WTC11 (cell line): ENCODE measurements at regions not wholly inside any gene's neighbourhood (a gene's known extent, or its start where the extent isn't known, plus 50 kb on each side); places are given as distances from the start of the nearest gene placed in this dataset.

Source experiments
- ATAC-seq: fragments of 200-7000 bp; cut with Tn5 transposase; 2 replicates; pipeline ENCODE4 v1.10.0; 2021; ENCODE audit warnings: mild to moderate bottlenecking, moderate library complexity
- CTCF ChIA-PET: fragments of 300-600 bp; sonication (Branson Sonifier 250); formaldehyde crosslinking; loops from one replicate; lab custom pipeline; 2021; ENCODE audit warnings: antibody characterized with exemption; lab: Charles Lee
- POLR2A ChIA-PET: fragments of 350-600 bp; sonication (Branson Sonifier 250); formaldehyde crosslinking; loops from one replicate; lab custom pipeline; 2021; ENCODE audit warnings: antibody characterized with exemption; lab: Charles Lee
- DNase-seq: peaks from one replicate; pipeline ENCODE4 v3.0.0; 2021; ENCODE audit warnings: low spot score
- H3K27ac Mint-ChIP-seq: 2 replicates; pipeline ENCODE4 v1.8.0; 2021; ENCODE audit warnings: mixed read lengths
- H3K27me3 Mint-ChIP-seq: 2 replicates; pipeline ENCODE4 v1.8.0; 2021; ENCODE audit warnings: low read depth, mild to moderate bottlenecking, moderate library complexity, mixed read lengths
- H3K36me3 Mint-ChIP-seq: 2 replicates; pipeline ENCODE4 v1.8.0; 2021; ENCODE audit warnings: mixed read lengths
- H3K4me1 Mint-ChIP-seq: 2 replicates; pipeline ENCODE4 v1.8.0; 2022; ENCODE audit warnings: mixed read lengths
- H3K4me3 Mint-ChIP-seq: 2 replicates; pipeline ENCODE4 v1.8.0; 2021; ENCODE audit warnings: mild to moderate bottlenecking, moderate library complexity, mixed read lengths
- H3K9me3 Mint-ChIP-seq: 2 replicates; pipeline ENCODE4 v1.8.0; 2021; ENCODE audit warnings: mixed read lengths
- CTCF ChIP-seq: fragments of 200-600 bp; IDR thresholded peaks from 2 replicates; pipeline ENCODE4 v1.8.0; 2022; ENCODE audit warnings: antibody characterized with exemption
- ELF4 ChIP-seq: sonication (generic); formaldehyde crosslinking; IDR thresholded peaks from 2 replicates; pipeline ENCODE4 v1.8.1; 2022; ENCODE audit warnings: low read depth, mild to moderate bottlenecking, moderate library complexity, missing genetic modification reagents
- FOXP1 ChIP-seq: sonication (generic); formaldehyde crosslinking; IDR thresholded peaks from 2 replicates; pipeline ENCODE4 v1.8.0; 2022; ENCODE audit warnings: missing genetic modification reagents, mild to moderate bottlenecking, moderate library complexity, borderline replicate concordance
- GABPB1 ChIP-seq: sonication (generic); formaldehyde crosslinking; IDR thresholded peaks from 2 replicates; pipeline ENCODE4 v1.8.1; 2023; ENCODE audit warnings: mild to moderate bottlenecking, missing genetic modification reagents
- GTF2I ChIP-seq: fragments of 250-450 bp; sonication (Bioruptor Pico); conservative IDR thresholded peaks from 2 replicates; pipeline ENCODE4 v1.4.0; 2021; ENCODE audit warnings: mild to moderate bottlenecking
- HMGA2 ChIP-seq: fragments of 250-450 bp; sonication (Bioruptor Pico); IDR thresholded peaks from 2 replicates; pipeline ENCODE4 v1.4.0; 2021; ENCODE audit warnings: mild to moderate bottlenecking, moderate library complexity
- MLX ChIP-seq: sonication (generic); formaldehyde crosslinking; IDR thresholded peaks from 2 replicates; pipeline ENCODE4 v1.8.1; 2023; ENCODE audit warnings: mild to moderate bottlenecking, missing genetic modification reagents, moderate library complexity
- MYBL2 ChIP-seq: sonication (generic); formaldehyde crosslinking; IDR thresholded peaks from 2 replicates; pipeline ENCODE4 v1.8.1; 2023; ENCODE audit warnings: mild to moderate bottlenecking, moderate library complexity, missing genetic modification reagents
- NFATC4 ChIP-seq: fragments of 250-450 bp; sonication (Bioruptor Pico); IDR thresholded peaks from 2 replicates; pipeline ENCODE4 v1.9.0; 2021; ENCODE audit warnings: mild to moderate bottlenecking
- NFYB ChIP-seq: sonication (generic); formaldehyde crosslinking; conservative IDR thresholded peaks from 2 replicates; pipeline ENCODE4 v1.8.0; 2022; ENCODE audit warnings: low read depth, missing genetic modification reagents
- PREB ChIP-seq: sonication (generic); formaldehyde crosslinking; IDR thresholded peaks from 2 replicates; pipeline ENCODE4 v1.8.1; 2022; ENCODE audit warnings: mild to moderate bottlenecking, missing genetic modification reagents, moderate library complexity, borderline replicate concordance
- PRRX2 ChIP-seq: fragments of 250-450 bp; sonication (Bioruptor Pico); IDR thresholded peaks from 2 replicates; pipeline ENCODE4 v1.8.0; 2021; ENCODE audit warnings: mild to moderate bottlenecking
- TP53 ChIP-seq: sonication (generic); formaldehyde crosslinking; IDR thresholded peaks from 2 replicates; pipeline ENCODE4 v1.8.1; 2023; ENCODE audit warnings: mild to moderate bottlenecking, missing genetic modification reagents
- ZNF317 ChIP-seq: sonication (generic); formaldehyde crosslinking; IDR thresholded peaks from 2 replicates; pipeline ENCODE4 v1.8.1; 2023; ENCODE audit warnings: low read depth, mild to moderate bottlenecking, moderate library complexity, missing genetic modification reagents, borderline replicate concordance
- ZNF396 ChIP-seq: fragments of 250-450 bp; sonication (Bioruptor Pico); IDR thresholded peaks from 2 replicates; pipeline ENCODE4 v1.8.0; 2021; ENCODE audit warnings: mild to moderate bottlenecking, moderate library complexity, borderline replicate concordance
- ZNF423 ChIP-seq: fragments of 250-450 bp; sonication (Bioruptor Pico); IDR thresholded peaks from 2 replicates; pipeline ENCODE4 v2.1.2; 2022; ENCODE audit warnings: mild to moderate bottlenecking, moderate library complexity
- ZNF512 ChIP-seq: sonication (generic); formaldehyde crosslinking; IDR thresholded peaks from 2 replicates; pipeline ENCODE4 v1.8.1; 2022; ENCODE audit warnings: missing genetic modification reagents, borderline replicate concordance
- ZNF671 ChIP-seq: fragments of 250-450 bp; sonication (Bioruptor Pico); IDR thresholded peaks from 2 replicates; pipeline ENCODE4 v1.8.0; 2021; ENCODE audit warnings: mild to moderate bottlenecking
- TF ChIP-seq, protein P1 (sequence below): sonication (generic); formaldehyde crosslinking; IDR thresholded peaks from 2 replicates; pipeline ENCODE4 v1.8.1; 2023; ENCODE audit warnings: mild to moderate bottlenecking, moderate library complexity, missing genetic modification reagents
- TF ChIP-seq, protein P2 (sequence below): sonication (generic); formaldehyde crosslinking; IDR thresholded peaks from 2 replicates; pipeline ENCODE4 v1.8.1; 2023; ENCODE audit warnings: mild to moderate bottlenecking, missing genetic modification reagents
- TF ChIP-seq, protein P3 (sequence below): sonication (generic); formaldehyde crosslinking; IDR thresholded peaks from 2 replicates; pipeline ENCODE4 v1.8.0; 2023; ENCODE audit warnings: missing genetic modification reagents, mild to moderate bottlenecking, borderline replicate concordance

- H3K4me1 Mint-ChIP-seq = no peaks in the 10 kb centered on the region
- no peak for ATAC-seq
- H3K9me3 Mint-ChIP-seq = no peaks in the 10 kb centered on the region
- H3K27ac Mint-ChIP-seq = no peak overlapping the region
- no peak overlapping the region for H3K4me3 Mint-ChIP-seq
- POLR2A ChIA-PET = no interaction called here
- CTCF ChIA-PET = no interaction called here
- DNase-seq = no peak
- no peak for TF ChIP-seq GABPB1 (CRISPR knock-in tag)
- no peak for TF ChIP-seq HMGA2
- no peak for TF ChIP-seq ZNF671 (CRISPR knock-in tag)
- TF ChIP-seq NFYB (CRISPR knock-in tag) = no peak
- TF ChIP-seq ZNF396 (CRISPR knock-in tag) = no peak
- no peak for TF ChIP-seq GTF2I (CRISPR knock-in tag)
- no peak for TF ChIP-seq PRRX2 (CRISPR knock-in tag)
- TF ChIP-seq, all 79 proteins: peak for 0
- no peaks in the 10 kb centered on the region for H3K36me3 Mint-ChIP-seq
- no peaks in the 10 kb centered on the region for H3K27me3 Mint-ChIP-seq
Observed at GRCh38 chr2:16464641-16465040, 201.0 kb downstream of the CYRIA start.

DNA sequence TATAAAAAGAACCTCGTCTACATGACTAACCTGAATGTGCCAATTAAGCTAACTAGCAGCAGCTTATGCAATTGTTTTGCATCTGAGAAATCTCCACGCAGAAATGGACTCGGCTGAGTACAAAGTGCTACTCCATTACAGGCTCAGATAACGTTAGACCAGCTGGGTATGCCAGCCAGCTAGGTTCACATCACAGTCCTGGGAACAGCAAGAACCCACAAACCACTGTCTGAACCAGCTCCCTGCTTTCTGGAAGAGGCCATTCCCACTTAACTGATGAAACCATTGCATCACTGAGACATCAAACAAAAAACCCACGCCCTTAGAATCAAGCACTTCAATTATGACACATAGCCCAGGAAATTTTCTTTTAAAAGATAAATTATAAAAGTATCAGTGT, 202.7 kb downstream of the CYRIA start:
- TF ChIP-seq ZNF317 (no peak), MLX (CRISPR knock-in tag) (no peak), TP53 (no peak), PREB (CRISPR knock-in tag) (no peak)
- TF ChIP-seq, protein P1, sequence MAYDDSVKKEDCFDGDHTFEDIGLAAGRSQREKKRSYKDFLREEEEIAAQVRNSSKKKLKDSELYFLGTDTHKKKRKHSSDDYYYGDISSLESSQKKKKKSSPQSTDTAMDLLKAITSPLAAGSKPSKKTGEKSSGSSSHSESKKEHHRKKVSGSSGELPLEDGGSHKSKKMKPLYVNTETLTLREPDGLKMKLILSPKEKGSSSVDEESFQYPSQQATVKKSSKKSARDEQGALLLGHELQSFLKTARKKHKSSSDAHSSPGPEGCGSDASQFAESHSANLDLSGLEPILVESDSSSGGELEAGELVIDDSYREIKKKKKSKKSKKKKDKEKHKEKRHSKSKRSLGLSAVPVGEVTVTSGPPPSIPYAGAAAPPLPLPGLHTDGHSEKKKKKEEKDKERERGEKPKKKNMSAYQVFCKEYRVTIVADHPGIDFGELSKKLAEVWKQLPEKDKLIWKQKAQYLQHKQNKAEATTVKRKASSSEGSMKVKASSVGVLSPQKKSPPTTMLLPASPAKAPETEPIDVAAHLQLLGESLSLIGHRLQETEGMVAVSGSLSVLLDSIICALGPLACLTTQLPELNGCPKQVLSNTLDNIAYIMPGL = no peak
- Mint-ChIP-seq H3K27ac (no peak overlapping the region), H3K36me3 (no peaks in the 10 kb centered on the region), H3K27me3 (no peaks in the 10 kb centered on the region), H3K4me1 (no peaks in the 10 kb centered on the region), H3K9me3 (no peaks in the 10 kb centered on the region), H3K4me3 (no peak overlapping the region)
- CTCF ChIA-PET = no interaction called here
- POLR2A ChIA-PET = no interaction called here
- ATAC-seq (no peak), DNase-seq (no peak)

GRCh38 chr2:16461672-16462071, 204.0 kb downstream of the CYRIA start:
- ChIA-PET CTCF (interaction anchor here (1.0 to 1.1 kb wide), 2 partner anchors 158 to 180 kb away, joined by 3 read pairs; no protein-coding TSS in a partner anchor), POLR2A (no interaction called here)
- Mint-ChIP-seq H3K27me3 (no peaks in the 10 kb centered on the region), H3K4me3 (no peak overlapping the region), H3K4me1 (no peaks in the 10 kb centered on the region), H3K27ac (no peak overlapping the region), H3K36me3 (no peaks in the 10 kb centered on the region), H3K9me3 (no peaks in the 10 kb centered on the region)
- ATAC-seq = peak; percentile 61
- no peak for DNase-seq
- TF ChIP-seq NFATC4 (no peak), ZNF423 (CRISPR knock-in tag) (no peak), MYBL2 (CRISPR knock-in tag) (no peak), ELF4 (no peak), ZNF512 (CRISPR knock-in tag) (no peak), CTCF (no peak), FOXP1 (CRISPR knock-in tag) (no peak), ZNF671 (CRISPR knock-in tag) (no peak)
- TF ChIP-seq, protein P2, sequence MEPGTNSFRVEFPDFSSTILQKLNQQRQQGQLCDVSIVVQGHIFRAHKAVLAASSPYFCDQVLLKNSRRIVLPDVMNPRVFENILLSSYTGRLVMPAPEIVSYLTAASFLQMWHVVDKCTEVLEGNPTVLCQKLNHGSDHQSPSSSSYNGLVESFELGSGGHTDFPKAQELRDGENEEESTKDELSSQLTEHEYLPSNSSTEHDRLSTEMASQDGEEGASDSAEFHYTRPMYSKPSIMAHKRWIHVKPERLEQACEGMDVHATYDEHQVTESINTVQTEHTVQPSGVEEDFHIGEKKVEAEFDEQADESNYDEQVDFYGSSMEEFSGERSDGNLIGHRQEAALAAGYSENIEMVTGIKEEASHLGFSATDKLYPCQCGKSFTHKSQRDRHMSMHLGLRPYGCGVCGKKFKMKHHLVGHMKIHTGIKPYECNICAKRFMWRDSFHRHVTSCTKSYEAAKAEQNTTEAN (CRISPR knock-in tag) = no peak
- TF ChIP-seq, protein P3, sequence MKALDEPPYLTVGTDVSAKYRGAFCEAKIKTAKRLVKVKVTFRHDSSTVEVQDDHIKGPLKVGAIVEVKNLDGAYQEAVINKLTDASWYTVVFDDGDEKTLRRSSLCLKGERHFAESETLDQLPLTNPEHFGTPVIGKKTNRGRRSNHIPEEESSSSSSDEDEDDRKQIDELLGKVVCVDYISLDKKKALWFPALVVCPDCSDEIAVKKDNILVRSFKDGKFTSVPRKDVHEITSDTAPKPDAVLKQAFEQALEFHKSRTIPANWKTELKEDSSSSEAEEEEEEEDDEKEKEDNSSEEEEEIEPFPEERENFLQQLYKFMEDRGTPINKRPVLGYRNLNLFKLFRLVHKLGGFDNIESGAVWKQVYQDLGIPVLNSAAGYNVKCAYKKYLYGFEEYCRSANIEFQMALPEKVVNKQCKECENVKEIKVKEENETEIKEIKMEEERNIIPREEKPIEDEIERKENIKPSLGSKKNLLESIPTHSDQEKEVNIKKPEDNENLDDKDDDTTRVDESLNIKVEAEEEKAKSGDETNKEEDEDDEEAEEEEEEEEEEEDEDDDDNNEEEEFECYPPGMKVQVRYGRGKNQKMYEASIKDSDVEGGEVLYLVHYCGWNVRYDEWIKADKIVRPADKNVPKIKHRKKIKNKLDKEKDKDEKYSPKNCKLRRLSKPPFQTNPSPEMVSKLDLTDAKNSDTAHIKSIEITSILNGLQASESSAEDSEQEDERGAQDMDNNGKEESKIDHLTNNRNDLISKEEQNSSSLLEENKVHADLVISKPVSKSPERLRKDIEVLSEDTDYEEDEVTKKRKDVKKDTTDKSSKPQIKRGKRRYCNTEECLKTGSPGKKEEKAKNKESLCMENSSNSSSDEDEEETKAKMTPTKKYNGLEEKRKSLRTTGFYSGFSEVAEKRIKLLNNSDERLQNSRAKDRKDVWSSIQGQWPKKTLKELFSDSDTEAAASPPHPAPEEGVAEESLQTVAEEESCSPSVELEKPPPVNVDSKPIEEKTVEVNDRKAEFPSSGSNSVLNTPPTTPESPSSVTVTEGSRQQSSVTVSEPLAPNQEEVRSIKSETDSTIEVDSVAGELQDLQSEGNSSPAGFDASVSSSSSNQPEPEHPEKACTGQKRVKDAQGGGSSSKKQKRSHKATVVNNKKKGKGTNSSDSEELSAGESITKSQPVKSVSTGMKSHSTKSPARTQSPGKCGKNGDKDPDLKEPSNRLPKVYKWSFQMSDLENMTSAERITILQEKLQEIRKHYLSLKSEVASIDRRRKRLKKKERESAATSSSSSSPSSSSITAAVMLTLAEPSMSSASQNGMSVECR (CRISPR knock-in tag) = no peak
